Esophagus squamous epithelium (tissue), 5 donors: ENCODE measurements at regions not wholly inside any gene's neighbourhood (a gene's known extent, or its start where the extent isn't known, plus 50 kb on each side); places are given as distances from the start of the nearest gene placed in this dataset.

Experiments
- DNase-seq: peaks from one replicate; lab custom pipeline; 2025; lab: John Stamatoyannopoulos, UW
- H3K27ac ChIP-seq, 4 donors: fragments of 200-600 bp; sonication (generic); one replicate each; pipeline ENCODE4 v1.5.1; 2016 to 2019; ENCODE audit warnings: mild to moderate bottlenecking in 1 of 4
- H3K27me3 ChIP-seq, 4 donors: fragments of 200-600 bp; sonication (generic); 1 replicate in 3 of 4; 2 replicates in 1 of 4; pipeline versions ENCODE4 v1.5.1 to v1.6.0; 2017 to 2021; ENCODE audit warnings: antibody characterized with exemption in 1 of 4
- H3K36me3 ChIP-seq, 3 donors: fragments of 200-600 bp; sonication (generic); one replicate each; pipeline ENCODE4 v1.5.1; 2016 to 2019
- H3K4me1 ChIP-seq, 3 donors: fragments of 200-600 bp; sonication (generic); one replicate each; pipeline ENCODE4 v1.5.1; 2017 to 2019
- H3K4me3 ChIP-seq, 4 donors: fragments of 200-600 bp; sonication (generic); 1 replicate in 3 of 4; 2 replicates in 1 of 4; pipeline ENCODE4 v1.5.1; 2016 to 2019; ENCODE audit warnings: mild to moderate bottlenecking in 2 of 4, moderate library complexity in 1 of 4
- H3K9me3 ChIP-seq, 3 donors: fragments of 200-600 bp; sonication (generic); one replicate each; pipeline ENCODE4 v1.5.1; 2016 to 2019
- POLR2A ChIP-seq, 4 donors: fragments of 450-650 bp; IDR thresholded peaks; one replicate each; pipeline ENCODE4 v1.6.1; 2017; ENCODE audit warnings: antibody characterized with exemption in 4 of 4, mild to moderate bottlenecking in 4 of 4, moderate library complexity in 3 of 4
- WGBS, 2 donors: methylation state at CpG; one replicate each; pipeline ENCODE4 v1.1.5; 2018; 5-methylcytosine and 5-hydroxymethylcytosine counted together
- intact Hi-C: fragments of 100-400 bp; cut with DNase I; formaldehyde crosslinking; loops from one replicate; pipeline ENCODE4 v1.15.0; 2022
- TF ChIP-seq, protein P1 (sequence below), 6 experiments: fragments of 450-650 bp in 4 of 6; fragments of 200-600 bp in 2 of 6; sonication (generic) in 2 of 6; IDR thresholded peaks; one replicate each; pipeline ENCODE4 v1.5.1; 2016 to 2019; ENCODE audit warnings: antibody characterized with exemption in 6 of 6, mild to moderate bottlenecking in 4 of 6, moderate library complexity in 4 of 6
- donor health status: DM: yes; HTN: yes; CAD: no.

GRCh38 chr9:129379181-129379836, 201.2 kb upstream of the IER5L start:
- intact Hi-C loops = no loop called here
- H3K4me1 ChIP-seq = peaks cover 18 to 33% (median 21%) of the 10 kb centered on the region in 3 donors
- TF ChIP-seq, protein P1, sequence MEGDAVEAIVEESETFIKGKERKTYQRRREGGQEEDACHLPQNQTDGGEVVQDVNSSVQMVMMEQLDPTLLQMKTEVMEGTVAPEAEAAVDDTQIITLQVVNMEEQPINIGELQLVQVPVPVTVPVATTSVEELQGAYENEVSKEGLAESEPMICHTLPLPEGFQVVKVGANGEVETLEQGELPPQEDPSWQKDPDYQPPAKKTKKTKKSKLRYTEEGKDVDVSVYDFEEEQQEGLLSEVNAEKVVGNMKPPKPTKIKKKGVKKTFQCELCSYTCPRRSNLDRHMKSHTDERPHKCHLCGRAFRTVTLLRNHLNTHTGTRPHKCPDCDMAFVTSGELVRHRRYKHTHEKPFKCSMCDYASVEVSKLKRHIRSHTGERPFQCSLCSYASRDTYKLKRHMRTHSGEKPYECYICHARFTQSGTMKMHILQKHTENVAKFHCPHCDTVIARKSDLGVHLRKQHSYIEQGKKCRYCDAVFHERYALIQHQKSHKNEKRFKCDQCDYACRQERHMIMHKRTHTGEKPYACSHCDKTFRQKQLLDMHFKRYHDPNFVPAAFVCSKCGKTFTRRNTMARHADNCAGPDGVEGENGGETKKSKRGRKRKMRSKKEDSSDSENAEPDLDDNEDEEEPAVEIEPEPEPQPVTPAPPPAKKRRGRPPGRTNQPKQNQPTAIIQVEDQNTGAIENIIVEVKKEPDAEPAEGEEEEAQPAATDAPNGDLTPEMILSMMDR (IDR thresholded peaks at IDR 0.05) = no peak
- H3K36me3 ChIP-seq = no peaks in the 10 kb centered on the region
- H3K27ac ChIP-seq = no peak overlapping the region
- H3K27me3 ChIP-seq = no peaks in the 10 kb centered on the region
- H3K9me3 ChIP-seq = no peaks in the 10 kb centered on the region
- DNase-seq = no peak
- 83 to 87% methylated on average over 11 to 16 of the region's 16 CpGs for WGBS, 2 donors
- no peak overlapping the region for H3K4me3 ChIP-seq

- H3K27me3 ChIP-seq = no peaks in the 10 kb centered on the region
- intact Hi-C loops = no loop called here
- H3K4me1 ChIP-seq = peaks cover 10 to 21% (median 10%) of the 10 kb centered on the region in 3 donors
- no peaks in the 10 kb centered on the region for H3K9me3 ChIP-seq
- no peaks in the 10 kb centered on the region for H3K36me3 ChIP-seq
- WGBS, 2 donors = 60 to 84% methylated on average over 18 to 21 of the region's 28 CpGs
- TF ChIP-seq, protein P1 (IDR thresholded peaks at IDR 0.05) = no peak
- TF ChIP-seq POLR2A (IDR thresholded peaks at IDR 0.05) = no peak
- no peak overlapping the region for H3K4me3 ChIP-seq
- no peak for DNase-seq
- H3K27ac ChIP-seq = no peak overlapping the region
Observed at GRCh38 chr9:129377931-129378661, 200.0 kb upstream of the IER5L start.

DNA sequence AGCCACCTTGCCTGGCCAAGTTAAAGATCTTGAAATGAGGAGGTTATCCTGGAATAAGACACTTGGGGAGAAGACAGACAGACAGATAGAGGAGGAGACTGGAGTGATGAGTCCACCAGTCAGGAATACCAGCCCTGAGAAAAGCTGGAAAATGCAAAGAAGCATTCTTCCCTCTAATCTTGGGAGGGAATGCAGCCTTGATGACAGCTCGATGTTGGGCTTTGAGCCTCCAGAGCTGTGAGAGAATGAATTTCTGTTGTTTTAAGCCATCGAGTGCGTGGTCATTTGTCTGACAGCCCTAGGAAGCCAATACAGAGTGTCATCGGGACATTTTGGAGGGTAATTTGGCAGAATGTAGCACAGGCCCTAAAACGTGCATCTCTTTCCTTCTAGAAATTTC, 199.1 kb upstream of the IER5L start:
- Histone ChIP-seq H3K4me1 (peaks cover under 1 to 12% (median 1%) of the 10 kb centered on the region in 3 donors), H3K27ac (no peak overlapping the region), H3K27me3 (no peaks in the 10 kb centered on the region), H3K4me3 (no peak overlapping the region), H3K9me3 (no peaks in the 10 kb centered on the region), H3K36me3 (no peaks in the 10 kb centered on the region)
- TF ChIP-seq, protein P1 (IDR thresholded peaks at IDR 0.05) = no peak
- TF ChIP-seq POLR2A (IDR thresholded peaks at IDR 0.05) = no peak
- intact Hi-C loops = no loop called here
- no peak for DNase-seq
- WGBS, 2 donors = 66 to 71% methylated on average over 5 of the region's 5 CpGs

- Histone ChIP-seq H3K27ac (no peak overlapping the region), H3K4me3 (no peak overlapping the region), H3K27me3 (no peaks in the 10 kb centered on the region), H3K36me3 (no peaks in the 10 kb centered on the region), H3K9me3 (no peaks in the 10 kb centered on the region), H3K4me1 (no peaks in the 10 kb centered on the region)
- WGBS, 2 donors = 84 to 88% methylated on average over 5 of the region's 5 CpGs
- DNase-seq = no peak
- TF ChIP-seq, protein P1 (IDR thresholded peaks at IDR 0.05) = no peak
- no peak for TF ChIP-seq POLR2A (IDR thresholded peaks at IDR 0.05)
- intact Hi-C loops = no loop called here
Observed at GRCh38 chr9:129375845-129376244, 197.8 kb upstream of the IER5L start.

GRCh38 chr9:129374651-129375050, 196.6 kb upstream of the IER5L start:
- Histone ChIP-seq H3K27me3 (no peaks in the 10 kb centered on the region), H3K27ac (no peak overlapping the region), H3K36me3 (no peaks in the 10 kb centered on the region), H3K9me3 (no peaks in the 10 kb centered on the region), H3K4me1 (no peaks in the 10 kb centered on the region), H3K4me3 (no peak overlapping the region)
- WGBS, 2 donors = 95 to 96% methylated on average over 2 of the region's 2 CpGs
- no peak for DNase-seq
- intact Hi-C loops = no loop called here
- no peak for TF ChIP-seq POLR2A (IDR thresholded peaks at IDR 0.05)
- TF ChIP-seq, protein P1 (IDR thresholded peaks at IDR 0.05) = no peak
